NCI-H2196 (cell line): ENCODE measurements at regions not wholly inside any gene's neighbourhood (a gene's known extent, or its start where the extent isn't known, plus 50 kb on each side); places are given as distances from the start of the nearest gene placed in this dataset.
"Not testable (repeated sequence)": the region's sequence is repeated elsewhere in the genome, so short reads cannot be mapped to it uniquely, and the experiment has no call there.

Experiments used
- DNase-seq: peaks from one replicate; lab custom pipeline; 2025; ENCODE audit not compliant: unreplicated experiment; lab: John Stamatoyannopoulos, UW

GRCh38 chr4:26233350-26233749 lies 87.5 kb upstream of the RBPJ start:
- DNase-seq, result no peak

- DNase-seq, result peak; percentile 86
These were observed 85.3 kb upstream of the RBPJ start for GRCh38 chr4:26235500-26235899.

GRCh38 chr4:26237916-26238315 lies 82.9 kb upstream of the RBPJ start:
- peak; percentile 36 for DNase-seq

GRCh38 chr4:26238426-26238777 lies 82.4 kb upstream of the RBPJ start:
- peak; percentile 92 for DNase-seq

- peak; percentile 92 for DNase-seq
These were observed 81.8 kb upstream of the RBPJ start for GRCh38 chr4:26238778-26239679.

GRCh38 chr4:26239801-26240200 lies 81.0 kb upstream of the RBPJ start:
- no peak for DNase-seq

- DNase-seq, result no peak
These were observed 79.6 kb upstream of the RBPJ start for GRCh38 chr4:26241179-26241578.

- DNase-seq, result no peak
These were observed 78.4 kb upstream of the RBPJ start for GRCh38 chr4:26242451-26242850.

- not testable (repeated sequence) for DNase-seq
These were observed 76.7 kb upstream of the RBPJ start for GRCh38 chr4:26244138-26244537.

- peak; percentile 63 for DNase-seq
These were observed 72.2 kb upstream of the RBPJ start for GRCh38 chr4:26248647-26249046.

GRCh38 chr4:26252349-26253025 lies 68.3 kb upstream of the RBPJ start:
- DNase-seq, result no peak

- no peak for DNase-seq
These were observed 66.8 kb upstream of the RBPJ start for GRCh38 chr4:26253968-26254367.

- DNase-seq, result no peak
These were observed 64.8 kb upstream of the RBPJ start for GRCh38 chr4:26255989-26256388.

GRCh38 chr4:26257444-26257843 lies 63.4 kb upstream of the RBPJ start:
- not testable (repeated sequence) for DNase-seq

- no peak for DNase-seq
These were observed 63.0 kb upstream of the RBPJ start for GRCh38 chr4:26257850-26258249.

- DNase-seq, result no peak
These were observed 60.2 kb upstream of the RBPJ start for GRCh38 chr4:26260571-26260970.

GRCh38 chr4:26261405-26261804 lies 59.4 kb upstream of the RBPJ start:
- DNase-seq, result no peak

GRCh38 chr4:26263165-26263564 lies 57.6 kb upstream of the RBPJ start:
- DNase-seq, result no peak

GRCh38 chr4:26264109-26264508 lies 56.7 kb upstream of the RBPJ start:
- DNase-seq, result no peak

GRCh38 chr4:26267087-26267486 lies 53.7 kb upstream of the RBPJ start:
- DNase-seq, result peak; percentile 11

GRCh38 chr4:26268246-26268645 lies 52.6 kb upstream of the RBPJ start:
- no peak for DNase-seq

- DNase-seq, result no peak
These were observed 51.8 kb upstream of the RBPJ start for GRCh38 chr4:26269038-26269437.
